HG02938 (cell line): ENCODE measurements at regions not wholly inside any gene's neighbourhood (a gene's known extent, or its start where the extent isn't known, plus 50 kb on each side); places are given as distances from the start of the nearest gene placed in this dataset.
"Not testable (repeated sequence)": the region's sequence is repeated elsewhere in the genome, so short reads cannot be mapped to it uniquely, and the experiment has no call there.

Experiments
- ATAC-seq: cut with Tn5 transposase; IDR thresholded peaks from one replicate; pipeline ENCODE4 v1.9.1; 2021; ENCODE audit warnings: mild to moderate bottlenecking, moderate library complexity; ENCODE audit not compliant: unreplicated experiment

- ATAC-seq = no peak
Measured at GRCh38 chr14:84490081-84490480, 1039.9 kb upstream of the FLRT2 start.

DNA sequence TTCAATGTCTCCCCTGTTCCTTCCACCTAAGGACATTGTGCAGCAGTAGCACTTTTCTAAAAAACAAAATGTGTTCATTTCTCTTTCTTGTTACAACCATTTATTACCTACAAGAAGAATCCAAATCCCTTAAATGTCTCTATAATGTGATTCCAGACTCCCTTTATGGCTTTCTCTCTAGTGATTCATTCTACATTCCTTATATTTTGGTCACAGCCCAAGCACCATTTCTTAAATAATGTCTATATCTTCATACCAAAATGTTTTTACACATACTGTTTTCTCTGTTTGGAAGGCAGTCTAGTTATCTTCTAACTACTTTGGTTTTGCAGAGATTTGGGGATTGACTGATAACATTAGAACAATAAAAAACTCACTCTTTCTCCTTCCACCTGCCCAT, 1037.3 kb upstream of the FLRT2 start:
- ATAC-seq = no peak

DNA sequence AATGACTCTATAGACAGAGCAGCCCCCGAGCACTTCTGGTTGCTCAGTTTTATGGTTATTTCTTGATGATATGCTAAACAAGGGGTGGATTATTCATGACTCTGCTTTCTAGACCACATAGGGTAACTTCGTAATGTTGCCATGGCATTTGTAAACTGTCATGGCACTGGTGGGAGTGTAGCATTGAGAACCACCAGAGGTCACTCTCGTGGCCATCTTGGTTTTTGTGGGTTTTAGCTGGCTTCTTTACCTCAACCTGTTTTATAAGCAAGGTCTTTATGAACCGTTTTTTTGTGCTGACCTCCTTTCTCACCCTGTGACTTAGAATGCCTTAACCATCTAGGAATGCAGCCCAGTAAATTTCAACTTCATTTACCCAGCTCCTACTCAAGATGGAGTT, 1036.2 kb upstream of the FLRT2 start:
- ATAC-seq = no peak

DNA sequence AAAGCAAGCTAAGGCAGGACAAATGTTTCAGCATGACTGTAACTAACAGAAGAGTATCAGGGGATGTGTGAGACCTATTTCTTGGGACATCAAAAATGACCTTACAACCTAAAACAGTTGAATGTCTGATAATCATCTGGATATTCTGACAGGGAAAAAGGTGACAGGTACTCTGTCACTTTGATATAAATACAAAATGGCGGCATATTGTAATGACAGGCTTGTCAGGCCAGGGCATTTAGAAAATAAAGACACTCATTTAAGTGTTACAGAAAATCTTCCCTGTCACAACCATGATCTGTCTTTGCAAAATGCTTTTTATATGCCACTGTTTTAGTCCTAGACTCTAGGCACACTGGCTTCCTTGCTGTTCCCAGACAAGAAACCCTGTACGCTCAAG, 1033.3 kb upstream of the FLRT2 start:
- ATAC-seq = no peak

DNA sequence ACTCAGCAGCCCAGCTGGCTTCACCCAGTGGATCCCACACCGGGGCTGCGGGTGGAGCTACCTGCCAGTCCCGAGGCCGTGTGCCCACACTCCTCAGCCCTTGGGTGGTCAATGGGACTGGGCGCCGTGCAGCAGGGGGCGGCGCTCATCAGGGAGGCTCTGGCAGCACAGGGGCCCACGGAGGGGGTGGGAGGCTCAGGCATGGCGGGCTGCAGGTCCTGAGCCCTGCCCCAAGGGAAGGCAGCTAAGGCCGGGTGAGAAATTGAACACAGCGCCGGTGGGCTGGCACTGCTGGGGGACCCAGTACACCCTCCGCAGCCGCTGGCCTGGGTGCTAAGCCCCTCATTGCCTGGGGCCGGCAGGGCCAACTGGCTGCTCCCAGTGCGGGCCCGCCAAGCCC, 1017.1 kb upstream of the FLRT2 start:
- ATAC-seq = not testable (repeated sequence)

GRCh38 chr14:84519836-84520235, 1010.1 kb upstream of the FLRT2 start:
- no peak for ATAC-seq

- no peak for ATAC-seq
Measured at GRCh38 chr14:84520711-84521338, 1009.1 kb upstream of the FLRT2 start.

- no peak for ATAC-seq
Measured at GRCh38 chr14:84523746-84524145, 1006.2 kb upstream of the FLRT2 start.

DNA sequence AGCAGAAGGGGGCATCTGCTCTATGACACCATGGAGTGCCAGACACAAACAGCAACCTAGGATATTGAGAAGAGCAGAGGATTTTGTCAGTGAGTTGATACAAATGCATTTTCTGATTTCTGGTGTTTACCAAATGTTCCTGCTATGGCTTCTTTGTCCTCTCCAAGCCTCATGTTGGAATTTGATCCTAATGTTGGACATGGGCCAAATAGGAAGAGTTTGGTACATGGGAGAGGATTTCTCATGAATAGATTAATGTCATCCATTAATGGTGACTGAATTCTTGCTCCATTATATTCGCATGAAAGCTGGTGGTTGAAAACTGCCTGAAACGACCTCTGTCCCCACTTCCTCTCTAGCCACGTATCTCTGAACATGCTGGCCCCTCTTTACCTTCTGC, 1002.2 kb upstream of the FLRT2 start:
- no peak for ATAC-seq

DNA sequence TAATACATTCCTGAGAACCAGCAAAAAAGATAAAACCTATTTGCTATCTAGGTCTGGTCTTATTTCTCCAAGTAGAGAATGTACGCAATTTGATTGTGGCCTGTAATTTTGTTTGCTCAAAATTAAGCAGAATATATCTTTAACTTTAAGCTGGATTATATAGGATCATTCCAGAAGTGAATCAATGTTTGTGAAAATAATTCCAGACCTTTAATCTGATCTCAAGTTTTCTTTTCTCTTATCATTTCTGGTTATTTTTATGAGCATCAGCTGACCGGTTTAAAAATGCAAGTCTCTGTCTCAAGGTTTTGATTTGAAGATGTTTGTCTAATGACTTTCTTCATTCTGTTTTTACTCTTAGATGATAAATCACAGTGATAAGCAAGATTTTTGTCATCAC, 997.9 kb upstream of the FLRT2 start:
- ATAC-seq = no peak

DNA sequence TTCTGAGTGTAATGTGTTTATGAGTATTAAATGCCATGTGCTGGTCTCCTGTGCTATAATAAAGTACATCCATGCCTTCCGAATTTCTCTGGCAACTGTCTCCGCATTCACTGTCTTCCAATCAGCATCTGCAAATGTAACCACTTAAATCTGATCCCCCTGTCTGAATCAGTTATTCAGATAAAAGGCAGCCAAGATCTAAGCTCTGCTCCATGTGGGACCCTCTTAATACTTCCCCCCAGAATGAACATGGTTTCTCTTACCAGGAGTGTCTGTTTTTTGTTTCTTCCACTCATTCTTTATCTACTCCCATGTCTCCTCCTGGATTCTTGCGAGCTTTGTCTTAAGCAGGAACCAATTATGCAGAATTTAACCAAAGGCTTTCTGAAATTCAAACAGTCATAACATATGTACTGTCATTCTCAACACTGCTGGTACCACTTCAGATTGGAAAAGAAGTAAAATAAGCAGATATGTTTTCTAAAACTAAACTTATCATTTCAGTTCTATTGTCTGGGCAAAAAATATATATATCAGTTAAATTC, 996.7 kb upstream of the FLRT2 start:
- ATAC-seq = no peak

- ATAC-seq = no peak
Measured at GRCh38 chr14:84533791-84534190, 996.2 kb upstream of the FLRT2 start.

DNA sequence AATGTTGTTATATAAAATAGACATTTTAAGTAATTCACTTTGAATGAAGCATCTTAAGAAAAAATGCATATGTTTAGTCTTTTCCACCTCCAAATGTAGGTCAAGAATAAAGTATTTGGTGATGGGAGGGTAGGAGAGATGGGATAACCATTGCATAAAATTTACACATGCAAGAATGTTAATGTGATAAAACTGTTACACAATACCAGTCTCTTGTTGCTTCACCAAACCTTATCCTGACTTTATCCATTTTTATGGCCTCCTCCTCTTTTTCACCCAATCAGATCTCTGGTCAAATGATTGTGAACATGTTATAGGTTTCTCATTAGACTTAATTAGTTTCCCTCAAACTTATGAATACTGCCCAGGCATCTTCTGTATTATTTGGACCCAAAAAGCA, 994.5 kb upstream of the FLRT2 start:
- ATAC-seq = no peak

DNA sequence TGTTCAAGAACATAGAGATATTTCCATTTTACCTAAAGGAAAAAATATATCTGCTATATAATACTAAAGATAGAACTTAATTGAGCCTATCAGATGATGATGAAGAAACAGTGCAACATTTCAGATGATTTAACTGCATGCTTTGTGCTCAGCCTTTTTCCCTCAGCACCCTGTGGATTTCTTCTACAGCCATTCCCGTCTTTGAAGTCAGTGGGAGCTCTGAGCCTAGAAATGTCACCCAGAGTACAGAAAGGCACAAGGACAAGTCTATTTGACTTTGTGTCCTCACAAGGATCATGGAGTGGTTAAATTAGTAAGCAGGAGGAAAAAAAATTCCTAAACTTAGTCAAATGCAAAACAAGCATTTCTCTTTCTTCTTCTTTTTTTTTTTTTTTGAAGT, 994.0 kb upstream of the FLRT2 start:
- ATAC-seq = no peak

- no peak for ATAC-seq
Measured at GRCh38 chr14:84541018-84541417, 988.9 kb upstream of the FLRT2 start.

DNA sequence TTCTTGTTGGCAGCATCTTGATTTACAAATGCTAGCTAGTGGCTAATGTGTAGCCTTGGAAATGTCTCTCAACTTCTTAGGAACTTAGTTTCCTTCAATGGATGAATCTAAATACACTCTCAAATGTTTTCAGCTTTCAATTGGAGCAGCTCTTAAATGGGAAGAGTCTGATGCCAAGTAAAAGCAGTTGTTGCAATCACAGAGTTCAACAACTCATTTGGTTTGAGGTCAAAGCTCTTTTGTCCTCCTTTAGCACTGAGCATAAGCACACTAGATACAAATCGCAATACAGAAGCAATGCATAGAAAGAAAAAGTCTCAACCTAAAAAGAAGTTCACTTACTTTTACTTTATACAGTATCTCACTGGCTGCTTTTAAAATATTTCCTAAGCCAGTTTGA, 986.1 kb upstream of the FLRT2 start:
- ATAC-seq = no peak

DNA sequence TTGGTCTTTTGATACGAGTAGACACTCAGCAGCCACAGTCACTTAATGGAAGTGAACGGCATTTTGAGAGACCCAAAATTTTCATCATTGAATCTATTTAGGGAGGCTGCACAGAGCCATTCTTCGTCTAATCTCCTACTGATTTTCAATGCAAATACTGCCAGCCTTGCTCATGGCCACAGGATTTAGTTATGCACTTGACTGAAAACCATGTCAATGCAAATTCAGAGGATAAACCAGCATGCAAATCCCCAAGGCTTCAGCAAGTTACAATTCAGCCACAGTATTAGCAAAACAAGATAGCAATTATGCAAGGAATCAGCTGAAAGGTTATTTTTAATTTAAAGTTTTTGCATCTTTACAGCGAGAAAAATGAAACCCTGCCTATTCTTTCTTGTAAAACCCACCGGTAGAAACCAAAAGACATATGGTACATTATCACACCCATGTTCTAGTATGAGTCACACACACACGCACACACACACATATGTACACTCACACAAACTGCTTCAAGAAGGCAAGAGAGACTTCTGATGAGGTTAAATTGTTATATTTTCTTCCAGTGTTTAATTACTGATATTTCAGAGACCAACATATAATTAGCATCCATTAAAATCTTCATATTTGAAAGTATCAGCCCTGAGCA, 985.3 kb upstream of the FLRT2 start:
- no peak for ATAC-seq

DNA sequence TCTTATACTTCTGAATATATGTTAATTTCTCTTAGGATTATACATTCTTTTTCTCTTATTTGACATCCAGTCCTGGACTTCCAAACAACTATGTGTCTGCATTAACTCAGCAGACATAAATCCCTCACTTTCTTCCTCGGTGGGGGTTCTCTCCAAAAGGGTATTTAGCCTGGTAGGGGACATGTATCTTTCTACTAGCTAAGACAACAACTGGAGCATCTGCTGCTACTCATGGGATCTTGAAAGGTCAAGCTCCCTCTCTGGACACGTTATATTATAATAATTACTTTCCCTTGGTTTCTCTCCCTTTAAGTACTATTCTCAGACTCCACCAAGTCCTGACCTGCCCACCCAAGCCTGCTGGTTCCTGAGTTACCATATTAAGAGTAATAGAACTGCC, 983.7 kb upstream of the FLRT2 start:
- no peak for ATAC-seq

DNA sequence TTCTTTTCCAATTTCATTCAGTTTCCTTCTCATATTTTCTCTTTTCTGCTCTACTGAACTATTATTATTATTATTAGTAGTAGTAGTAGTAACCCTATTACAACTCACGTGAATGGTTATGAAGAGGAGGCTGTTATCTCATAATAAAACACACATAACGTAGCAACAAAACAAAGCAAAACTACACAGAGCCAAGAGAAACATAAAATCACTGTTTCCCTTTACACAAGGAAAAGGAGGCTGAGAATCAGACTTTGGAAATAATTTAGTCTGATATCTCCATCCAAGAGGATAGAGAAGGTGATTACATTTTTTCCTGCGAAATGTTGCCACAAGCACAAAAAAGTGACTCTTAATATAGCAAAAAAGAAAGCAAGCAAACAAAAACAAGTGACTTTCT, 975.8 kb upstream of the FLRT2 start:
- no peak for ATAC-seq

- ATAC-seq = no peak
Measured at GRCh38 chr14:84555493-84555892, 974.5 kb upstream of the FLRT2 start.

GRCh38 chr14:84566109-84566508, 963.8 kb upstream of the FLRT2 start:
- no peak for ATAC-seq

DNA sequence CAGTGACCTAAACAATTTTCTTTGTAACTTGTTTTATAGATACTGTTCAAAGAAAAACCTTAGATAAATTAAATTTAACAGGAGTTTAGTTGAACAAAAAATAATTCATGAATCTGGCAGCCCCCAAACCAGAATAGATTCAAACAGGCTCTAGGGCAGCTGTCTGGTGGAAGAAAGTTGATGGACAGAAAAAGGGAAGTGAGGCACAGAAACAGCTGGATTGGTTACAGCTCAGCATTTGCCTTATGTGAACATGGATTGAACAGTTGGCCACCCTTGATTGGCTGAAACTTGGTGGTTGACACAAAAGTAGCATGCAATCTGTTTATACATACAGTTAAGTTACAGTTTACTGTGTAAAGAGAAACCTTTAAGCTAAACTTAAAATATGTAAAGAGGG, 954.3 kb upstream of the FLRT2 start:
- ATAC-seq = no peak

GRCh38 chr14:84579292-84579691, 950.7 kb upstream of the FLRT2 start:
- ATAC-seq = no peak
